ENCODE measurements at regions not wholly inside any gene's neighbourhood (a gene's known extent, or its start where the extent isn't known, plus 50 kb on each side); places are given as distances from the start of the nearest gene placed in this dataset.
"Not testable (repeated sequence)": the region's sequence is repeated elsewhere in the genome, so short reads cannot be mapped to it uniquely, and the experiment has no call there.

DNA sequence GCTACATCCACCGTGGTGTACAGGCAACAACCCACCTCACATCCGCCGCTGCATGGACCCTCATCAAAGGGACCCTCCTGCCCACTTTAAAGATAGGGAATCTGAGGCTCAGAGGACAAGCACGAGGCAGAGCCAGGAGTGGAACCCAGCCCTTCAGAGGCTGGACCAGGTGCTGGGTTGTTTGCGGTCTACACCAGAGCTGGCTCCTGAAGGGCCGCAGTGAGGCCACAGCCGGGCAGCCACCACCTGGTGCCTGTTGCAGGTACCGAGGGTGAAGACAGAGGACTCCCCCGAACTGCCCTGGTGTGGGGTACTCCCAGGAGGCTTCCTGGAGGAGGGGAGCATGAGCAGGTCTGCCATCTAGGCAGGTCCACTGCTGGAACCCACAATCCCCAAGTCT, 78.8 kb downstream of the DHCR7 start:
- in situ Hi-C loops (cut with MboI; ENCODE audit: low sequenced_read_pairs in 4 of 4) = no loop called here
- TF ChIP-seq, protein P1, sequence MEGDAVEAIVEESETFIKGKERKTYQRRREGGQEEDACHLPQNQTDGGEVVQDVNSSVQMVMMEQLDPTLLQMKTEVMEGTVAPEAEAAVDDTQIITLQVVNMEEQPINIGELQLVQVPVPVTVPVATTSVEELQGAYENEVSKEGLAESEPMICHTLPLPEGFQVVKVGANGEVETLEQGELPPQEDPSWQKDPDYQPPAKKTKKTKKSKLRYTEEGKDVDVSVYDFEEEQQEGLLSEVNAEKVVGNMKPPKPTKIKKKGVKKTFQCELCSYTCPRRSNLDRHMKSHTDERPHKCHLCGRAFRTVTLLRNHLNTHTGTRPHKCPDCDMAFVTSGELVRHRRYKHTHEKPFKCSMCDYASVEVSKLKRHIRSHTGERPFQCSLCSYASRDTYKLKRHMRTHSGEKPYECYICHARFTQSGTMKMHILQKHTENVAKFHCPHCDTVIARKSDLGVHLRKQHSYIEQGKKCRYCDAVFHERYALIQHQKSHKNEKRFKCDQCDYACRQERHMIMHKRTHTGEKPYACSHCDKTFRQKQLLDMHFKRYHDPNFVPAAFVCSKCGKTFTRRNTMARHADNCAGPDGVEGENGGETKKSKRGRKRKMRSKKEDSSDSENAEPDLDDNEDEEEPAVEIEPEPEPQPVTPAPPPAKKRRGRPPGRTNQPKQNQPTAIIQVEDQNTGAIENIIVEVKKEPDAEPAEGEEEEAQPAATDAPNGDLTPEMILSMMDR (IDR thresholded peaks at IDR 0.05 in 4 of 5, conservative IDR thresholded peaks at IDR 0.05 in 1 of 5) = no peak
- no peak for TF ChIP-seq POLR2A (IDR thresholded peaks at IDR 0.05)
- DNase-seq = no peak

DNA sequence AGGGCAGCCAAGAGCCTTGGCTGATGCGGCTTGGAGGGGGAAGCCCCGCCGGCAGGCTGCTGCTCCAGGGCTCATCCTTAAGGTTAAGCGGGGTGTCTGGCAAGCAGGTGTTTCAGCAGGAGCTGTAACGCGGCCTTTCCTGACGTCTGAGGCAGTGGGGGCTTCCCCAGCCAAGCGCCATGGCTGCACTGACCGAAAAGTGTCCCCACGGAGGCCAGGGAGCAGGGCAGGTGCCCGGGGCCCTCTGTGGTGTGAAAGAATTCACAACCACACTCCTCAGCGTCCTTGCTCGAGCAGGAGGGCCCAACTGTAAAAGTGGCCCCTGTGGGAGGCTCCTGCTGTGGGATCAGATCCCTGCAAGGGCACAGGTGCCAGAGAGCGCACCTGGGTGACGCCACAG, 79.2 kb downstream of the DHCR7 start:
- H3K9me3 ChIP-seq = no peaks in the 10 kb centered on the region
- H3K4me1 ChIP-seq = no peaks in the 10 kb centered on the region
- H3K4me3 ChIP-seq = no peak overlapping the region
- DNase-seq (no peak), ATAC-seq (no peak)
- intact Hi-C loops (cut with DNase I; ENCODE audit: low total_unique reads) (loop anchor here (10.0 kb wide), 1 partner anchor 56 kb away; no protein-coding TSS in a partner anchor), in situ Hi-C loops (cut with MboI; ENCODE audit: low sequenced_read_pairs in 4 of 4) (no loop called here)
- no peak overlapping the region for H3K27ac ChIP-seq
- H3K27me3 ChIP-seq = no peaks in the 10 kb centered on the region
- TF ChIP-seq, protein P1 (IDR thresholded peaks at IDR 0.05 in 4 of 5, conservative IDR thresholded peaks at IDR 0.05 in 1 of 5) = no peak
- TF ChIP-seq POLR2A (IDR thresholded peaks at IDR 0.05) = no peak
- H3K36me3 ChIP-seq = no peaks in the 10 kb centered on the region

More for the DNA sequence above, 78.8 kb downstream of the DHCR7 start:
- Histone ChIP-seq H3K4me3 (no peak overlapping the region), H3K27ac (no peak overlapping the region), H3K9me3 (no peaks in the 10 kb centered on the region), H3K36me3 (no peaks in the 10 kb centered on the region), H3K4me1 (no peaks in the 10 kb centered on the region), H3K27me3 (no peaks in the 10 kb centered on the region)
- intact Hi-C loops (cut with DNase I; ENCODE audit: low total_unique reads) = loop anchor here (10.0 kb wide), 1 partner anchor 55 kb away; no protein-coding TSS in a partner anchor
- ATAC-seq = no peak

DNA sequence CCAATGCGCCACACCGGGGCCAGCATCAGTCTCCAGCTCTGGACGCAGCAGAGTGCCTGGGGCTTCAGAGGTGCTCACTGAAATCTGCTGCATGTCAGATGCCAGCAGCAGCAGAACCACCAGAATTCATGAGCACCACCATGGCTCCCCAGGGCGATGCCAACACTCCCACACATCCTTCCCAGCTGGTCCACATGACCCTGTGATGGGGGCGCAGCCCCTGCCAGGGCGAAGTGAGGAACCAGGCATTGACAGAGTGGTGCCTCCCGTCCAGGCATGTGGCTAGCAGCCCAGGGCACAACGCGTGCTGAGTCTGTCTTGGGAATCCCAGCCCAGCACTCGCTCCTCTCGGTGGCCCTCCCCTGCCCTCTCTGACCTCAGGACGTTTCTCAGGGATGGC, 80.4 kb downstream of the DHCR7 start:
- in situ Hi-C loops (cut with MboI; ENCODE audit: low sequenced_read_pairs in 4 of 4) = no loop called here
- no peak for DNase-seq
- H3K27ac ChIP-seq = no peak overlapping the region
- TF ChIP-seq, protein P1 (IDR thresholded peaks at IDR 0.05 in 4 of 5, conservative IDR thresholded peaks at IDR 0.05 in 1 of 5) = no peak
- no peak for TF ChIP-seq POLR2A (IDR thresholded peaks at IDR 0.05)
- no peaks in the 10 kb centered on the region for H3K27me3 ChIP-seq
- no peaks in the 10 kb centered on the region for H3K4me1 ChIP-seq
- H3K9me3 ChIP-seq = no peaks in the 10 kb centered on the region
- no peaks in the 10 kb centered on the region for H3K36me3 ChIP-seq
- intact Hi-C loops (cut with DNase I; ENCODE audit: low total_unique reads) = loop anchor here (10.0 kb wide), 1 partner anchor 57 kb away; no protein-coding TSS in a partner anchor
- H3K4me3 ChIP-seq = no peak overlapping the region
- ATAC-seq = no peak

DNA sequence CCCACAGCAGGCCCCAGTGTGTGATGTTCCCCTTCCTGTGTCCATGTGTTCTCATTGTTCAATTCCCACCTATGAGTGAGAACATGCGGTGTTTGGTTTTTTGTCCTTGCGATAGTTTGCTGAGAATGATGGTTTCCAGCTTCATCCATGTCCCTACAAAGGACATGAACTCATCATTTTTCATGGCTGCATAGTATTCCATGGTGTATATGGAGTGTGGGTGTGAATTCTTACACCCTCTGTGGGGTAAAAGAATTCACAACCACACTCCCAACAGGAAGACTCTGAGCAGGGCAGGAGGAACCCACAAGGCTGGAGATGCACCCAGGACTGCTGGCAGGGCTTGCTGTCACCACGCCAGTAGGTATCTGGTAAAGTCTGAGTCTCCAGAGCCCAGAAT, 80.9 kb downstream of the DHCR7 start:
- ATAC-seq; H3K9me3 ChIP-seq; H3K27ac ChIP-seq; H3K36me3 ChIP-seq; H3K4me1 ChIP-seq; in situ Hi-C loops (cut with MboI; ENCODE audit: low sequenced_read_pairs in 4 of 4); H3K4me3 ChIP-seq; H3K27me3 ChIP-seq; DNase-seq: not testable (repeated sequence)
- intact Hi-C loops (cut with DNase I; ENCODE audit: low total_unique reads) = loop anchor here (10.0 kb wide), 1 partner anchor 58 kb away; no protein-coding TSS in a partner anchor

DNA sequence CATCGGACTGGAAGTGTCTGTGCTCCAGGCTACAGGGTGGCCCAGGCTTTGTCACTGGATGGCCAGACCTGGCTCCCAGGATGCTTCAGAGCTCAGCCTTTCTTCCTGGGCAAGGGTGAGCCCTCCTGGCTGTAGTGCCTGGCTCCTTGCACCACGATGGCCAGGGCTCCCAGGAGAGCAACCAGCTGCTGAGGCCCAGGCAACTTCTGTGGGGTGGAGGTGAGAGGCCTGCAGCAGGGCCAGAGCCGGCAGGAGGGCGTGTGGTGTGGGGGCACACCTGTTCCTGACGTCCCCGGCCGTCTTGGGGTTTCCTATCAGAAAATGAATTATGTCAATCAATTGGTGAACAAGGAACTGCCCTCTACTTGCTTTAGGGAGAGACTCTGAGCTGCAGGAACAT, 82.1 kb downstream of the DHCR7 start:
- no peak overlapping the region for H3K4me3 ChIP-seq
- TF ChIP-seq, protein P1 (IDR thresholded peaks at IDR 0.05 in 4 of 5, conservative IDR thresholded peaks at IDR 0.05 in 1 of 5) = no peak
- TF ChIP-seq POLR2A (IDR thresholded peaks at IDR 0.05) = no peak
- no peaks in the 10 kb centered on the region for H3K36me3 ChIP-seq
- ATAC-seq = no peak
- no peaks in the 10 kb centered on the region for H3K9me3 ChIP-seq
- no peak for DNase-seq
- in situ Hi-C loops (cut with MboI; ENCODE audit: low sequenced_read_pairs in 4 of 4) = no loop called here
- H3K27me3 ChIP-seq = no peaks in the 10 kb centered on the region
- no peak overlapping the region for H3K27ac ChIP-seq
- no peaks in the 10 kb centered on the region for H3K4me1 ChIP-seq
- intact Hi-C loops (cut with DNase I; ENCODE audit: low total_unique reads) = loop anchor here (10.0 kb wide), 1 partner anchor 59 kb away; no protein-coding TSS in a partner anchor
